Neural cell (in vitro differentiated cells): ENCODE measurements at regions not wholly inside any gene's neighbourhood (a gene's known extent, or its start where the extent isn't known, plus 50 kb on each side); places are given as distances from the start of the nearest gene placed in this dataset.

Experiments used
- H2AFZ ChIP-seq: fragments of 200-600, 300-800 bp; sonication (generic), shearing (Covaris generic); 2 replicates; pipeline ENCODE4 v1.6.0; 2014; ENCODE audit warnings: low read depth, mild to moderate bottlenecking, antibody characterized with exemption, low read length, moderate library complexity
- H3F3A ChIP-seq: fragments of 200-600 bp; shearing (Covaris generic); 2 replicates; pipeline ENCODE4 v1.6.1; 2016; ENCODE audit warnings: mild to moderate bottlenecking, moderate library complexity, mixed read lengths, antibody characterized with exemption, low read length; ENCODE audit not compliant: insufficient read depth, poor library complexity, severe bottlenecking
- H3K27ac ChIP-seq: fragments of 200-600, 300-800 bp; sonication (generic), shearing (Covaris generic); 2 replicates; pipeline ENCODE4 v1.5.1; 2014; ENCODE audit warnings: mild to moderate bottlenecking, low read length, moderate library complexity
- H3K27me3 ChIP-seq: fragments of 300-800, 200-600 bp; sonication (generic), shearing (Covaris generic); 2 replicates; pipeline ENCODE4 v1.6.0; 2014; ENCODE audit warnings: mild to moderate bottlenecking, low read depth, low read length, moderate library complexity; ENCODE audit not compliant: insufficient read depth
- H3K36me3 ChIP-seq: fragments of 300-800, 200-600 bp; sonication (generic), shearing (Covaris generic); 2 replicates; pipeline ENCODE4 v1.5.1; 2014; ENCODE audit warnings: mild to moderate bottlenecking, antibody characterized with exemption, low read length, moderate library complexity; ENCODE audit not compliant: insufficient read depth
- H3K4me2 ChIP-seq: fragments of 300-800, 200-600 bp; sonication (generic), shearing (Covaris generic); 2 replicates; pipeline ENCODE4 v1.6.0; 2014; ENCODE audit warnings: mild to moderate bottlenecking, low read length
- H3K4me3 ChIP-seq: fragments of 300-800, 200-600 bp; sonication (generic), shearing (Covaris generic); 2 replicates; pipeline ENCODE4 v1.5.1; 2014; ENCODE audit warnings: mild to moderate bottlenecking, low read length, moderate library complexity
- H3K79me2 ChIP-seq: fragments of 200-600 bp; shearing (Covaris generic); replicated peaks from 2 replicates; pipeline ENCODE4 v1.6.0; 2014; ENCODE audit warnings: mild to moderate bottlenecking, low read length, moderate library complexity; ENCODE audit not compliant: insufficient read depth
- H3K9ac ChIP-seq: fragments of 300-800, 200-600 bp; sonication (generic), shearing (Covaris generic); 2 replicates; pipeline ENCODE4 v1.6.1; 2016; ENCODE audit warnings: mild to moderate bottlenecking, low read length, mixed read lengths
- H3K9me2 ChIP-seq: fragments of 200-600 bp; shearing (Covaris generic); 2 replicates; pipeline ENCODE4 v1.6.1; 2016; ENCODE audit warnings: mild to moderate bottlenecking, low read length, mixed read lengths; ENCODE audit not compliant: insufficient read depth
- H3K9me3 ChIP-seq: fragments of 200-600, 300-800 bp; sonication (generic), shearing (Covaris generic); 2 replicates; pipeline ENCODE4 v1.6.1; 2016; ENCODE audit warnings: mild to moderate bottlenecking, mixed run types, low read length, moderate library complexity, mixed read lengths
- H4K20me1 ChIP-seq: fragments of 200-600 bp; shearing (Covaris generic); 2 replicates; pipeline ENCODE4 v1.6.1; 2016; ENCODE audit warnings: mild to moderate bottlenecking, mixed run types; ENCODE audit not compliant: insufficient read depth
- CTCF ChIP-seq: fragments of 450-650 bp; IDR thresholded peaks from 2 replicates; pipeline ENCODE4 v1.5.1; 2014; ENCODE audit warnings: antibody characterized with exemption, mild to moderate bottlenecking, moderate library complexity; ENCODE audit not compliant: poor library complexity, severe bottlenecking
- EP300 ChIP-seq: fragments of 450-650 bp; conservative IDR thresholded peaks from 2 replicates; pipeline ENCODE4 v1.6.1; 2014; ENCODE audit warnings: antibody characterized with exemption, mild to moderate bottlenecking, moderate library complexity; ENCODE audit not compliant: poor library complexity, severe bottlenecking
- EZH2 ChIP-seq: fragments of 200-600, 300-800 bp; shearing (Covaris generic), sonication (generic); IDR thresholded peaks from 2 replicates; pipeline ENCODE4 v1.6.1; 2014; ENCODE audit warnings: antibody characterized with exemption, low read length, borderline replicate concordance, mild to moderate bottlenecking; ENCODE audit not compliant: insufficient read depth, poor library complexity, severe bottlenecking
- MXI1 ChIP-seq: fragments of 450-650 bp; conservative IDR thresholded peaks from 2 replicates; pipeline ENCODE4 v1.6.1; 2014; ENCODE audit warnings: antibody characterized with exemption, mild to moderate bottlenecking; ENCODE audit not compliant: poor library complexity, severe bottlenecking
- POLR2AphosphoS5 ChIP-seq: IDR thresholded peaks from 2 replicates; pipeline ENCODE4 v1.6.1; 2012
- RAD21 ChIP-seq: fragments of 450-650 bp; conservative IDR thresholded peaks from 2 replicates; pipeline ENCODE4 v1.6.1; 2014; ENCODE audit warnings: antibody characterized with exemption, mild to moderate bottlenecking, moderate library complexity
- REST ChIP-seq: IDR thresholded peaks from 2 replicates; pipeline ENCODE4 v1.6.1; 2012; ENCODE audit warnings: borderline replicate concordance
- SMC3 ChIP-seq: fragments of 450-650 bp; conservative IDR thresholded peaks from 2 replicates; pipeline ENCODE4 v1.6.1; 2014; ENCODE audit warnings: antibody characterized with exemption, mild to moderate bottlenecking, moderate library complexity; ENCODE audit not compliant: poor library complexity
- TAF1 ChIP-seq: IDR thresholded peaks from 2 replicates; pipeline ENCODE4 v1.6.1; 2012; ENCODE audit warnings: low read depth

DNA sequence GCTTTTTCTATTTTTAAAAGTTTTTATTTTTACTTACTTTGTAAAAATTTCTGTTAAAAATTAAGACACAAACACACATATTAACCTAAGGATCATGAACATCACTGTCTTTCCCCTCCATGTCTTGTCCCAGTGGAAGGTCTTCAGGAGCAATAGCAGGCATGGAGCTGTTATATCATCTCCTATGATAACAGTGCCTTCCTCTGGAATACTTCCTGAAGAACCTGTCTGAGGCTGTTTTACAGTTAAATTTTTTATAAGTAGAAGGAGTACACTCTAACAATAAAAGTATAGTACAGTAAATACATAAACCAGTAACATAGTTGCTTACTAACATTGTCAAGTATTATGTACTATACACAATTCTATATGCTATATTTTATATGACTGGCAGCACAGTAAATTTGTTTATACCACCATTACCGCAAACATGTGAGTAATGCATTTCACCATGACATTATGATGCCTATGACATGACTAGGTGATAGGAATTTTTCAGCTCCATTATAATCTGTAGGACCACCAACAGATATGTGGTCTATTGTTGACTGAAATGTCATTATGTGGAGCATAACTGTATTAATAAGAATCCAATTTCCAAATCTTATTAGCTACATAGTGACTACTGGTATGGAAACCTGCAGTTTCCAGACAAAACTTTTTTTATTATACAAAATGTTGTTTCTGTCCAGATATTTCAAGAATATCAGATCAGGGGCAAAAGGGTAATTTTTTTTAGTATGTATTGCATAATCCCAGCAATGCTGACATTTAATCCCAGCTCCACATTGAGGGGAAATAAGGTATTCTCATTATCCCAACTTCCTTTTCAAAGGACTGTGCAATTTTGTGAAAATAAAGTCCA is 337.2 kb upstream of the SLC39A10 start:
- Histone ChIP-seq H3K4me3 (no peak overlapping the region), H3K9me2 (no peaks in the 10 kb centered on the region), H3K9me3 (peaks cover 3% of the 10 kb centered on the region), H3K36me3 (no peaks in the 10 kb centered on the region), H3K79me2 (no peaks in the 10 kb centered on the region), H3K27me3 (no peaks in the 10 kb centered on the region), H2AFZ (no peak overlapping the region), H3F3A (peaks cover 2% of the 10 kb centered on the region), H4K20me1 (no peaks in the 10 kb centered on the region), H3K4me2 (no peak overlapping the region), H3K9ac (no peak overlapping the region), H3K27ac (no peak overlapping the region)
- TF ChIP-seq SMC3 = no peak
- peak; percentile 24 for TF ChIP-seq EP300

GRCh38 chr2:195319112-195319460 is 337.9 kb upstream of the SLC39A10 start:
- H3K9me3 ChIP-seq = peaks cover 3% of the 10 kb centered on the region
- no peak for TF ChIP-seq EZH2
- no peak for TF ChIP-seq POLR2AphosphoS5
- TF ChIP-seq REST = no peak
- TF ChIP-seq RAD21 = no peak
- no peak for TF ChIP-seq SMC3
- no peak for TF ChIP-seq CTCF
- no peak for TF ChIP-seq MXI1
- TF ChIP-seq EP300 = no peak
- no peak for TF ChIP-seq TAF1

More at GRCh38 chr2:195319112-195319460, 337.9 kb upstream of the SLC39A10 start:
- Histone ChIP-seq H3K27ac (no peak overlapping the region), H3K36me3 (no peaks in the 10 kb centered on the region), H3K9me2 (no peaks in the 10 kb centered on the region), H4K20me1 (no peaks in the 10 kb centered on the region), H2AFZ (no peak overlapping the region), H3K4me3 (no peak overlapping the region), H3K27me3 (no peaks in the 10 kb centered on the region), H3K4me2 (no peak overlapping the region), H3K9ac (no peak overlapping the region), H3F3A (peaks cover 2% of the 10 kb centered on the region), H3K79me2 (no peaks in the 10 kb centered on the region)
